ENCODE measurements at regions not wholly inside any gene's neighbourhood (a gene's known extent, or its start where the extent isn't known, plus 50 kb on each side); places are given as distances from the start of the nearest gene placed in this dataset.

DNA sequence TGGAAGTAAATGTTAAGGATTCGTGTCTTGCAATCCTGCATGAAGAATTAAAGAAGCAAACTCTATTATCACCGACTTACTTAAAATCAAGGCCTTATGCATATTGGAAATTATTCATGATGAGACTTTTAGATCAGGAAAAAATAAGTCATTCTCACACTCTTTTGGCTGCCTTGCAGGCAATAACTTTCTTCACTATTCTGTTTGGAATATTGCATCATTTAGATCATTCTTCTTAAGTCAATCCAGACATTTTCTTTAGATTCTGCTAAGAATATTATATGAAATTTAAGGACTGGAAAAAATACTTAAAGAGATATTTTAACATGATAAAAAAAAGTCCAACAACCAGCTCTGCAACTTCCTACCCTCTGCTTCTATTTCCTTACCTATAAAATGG is 245.4 kb downstream of the LRRN1 start:
- Histone ChIP-seq H3K36me3 (ENCODE audit: control insufficient read depth in 2 of 2, insufficient read depth in 2 of 2, low read length in 2 of 2) (no peaks in the 10 kb centered on the region), H3K4me3 (ENCODE audit: low read length in 2 of 2) (no peak overlapping the region), H3K4me1 (ENCODE audit: control insufficient read depth in 2 of 2, insufficient read depth in 2 of 2, low read length in 2 of 2) (no peaks in the 10 kb centered on the region), H3K27ac (ENCODE audit: low read depth in 2 of 2, low read length in 2 of 2) (no peak overlapping the region), H3K9ac (ENCODE audit: low read depth in 1 of 2, low read length in 2 of 2) (no peak overlapping the region), H3K27me3 (ENCODE audit: control insufficient read depth in 2 of 2, insufficient read depth in 2 of 2, low read length in 2 of 2) (no peaks in the 10 kb centered on the region), H3K9me3 (ENCODE audit: control insufficient read depth in 2 of 2, low read length in 2 of 2) (no peaks in the 10 kb centered on the region)

DNA sequence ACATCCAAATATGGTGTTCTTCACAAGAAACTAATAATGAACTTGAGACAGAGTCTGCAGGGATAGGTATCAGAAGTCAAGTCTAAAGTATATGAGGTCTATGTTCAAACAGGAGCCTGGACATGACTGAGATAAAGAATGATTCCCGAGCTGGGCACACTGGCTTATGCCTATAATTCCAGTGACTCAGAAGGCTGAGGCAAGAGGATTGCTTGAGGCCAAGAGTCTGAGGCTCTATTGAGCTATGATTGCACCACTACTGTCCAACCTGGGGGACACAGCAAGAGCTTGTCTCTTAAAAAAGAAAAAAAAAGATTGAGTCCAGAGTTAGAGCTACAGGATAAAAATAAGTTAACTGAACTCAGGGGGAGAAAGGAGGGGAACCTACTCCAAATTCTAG is 246.5 kb downstream of the LRRN1 start:
- Histone ChIP-seq H3K4me1 (ENCODE audit: control insufficient read depth in 2 of 2, insufficient read depth in 2 of 2, low read length in 2 of 2) (no peaks in the 10 kb centered on the region), H3K9me3 (ENCODE audit: control insufficient read depth in 2 of 2, low read length in 2 of 2) (no peaks in the 10 kb centered on the region), H3K36me3 (ENCODE audit: control insufficient read depth in 2 of 2, insufficient read depth in 2 of 2, low read length in 2 of 2) (no peaks in the 10 kb centered on the region), H3K27me3 (ENCODE audit: control insufficient read depth in 2 of 2, insufficient read depth in 2 of 2, low read length in 2 of 2) (no peaks in the 10 kb centered on the region), H3K9ac (ENCODE audit: low read depth in 1 of 2, low read length in 2 of 2) (no peak overlapping the region), H3K27ac (ENCODE audit: low read depth in 2 of 2, low read length in 2 of 2) (no peak overlapping the region), H3K4me3 (ENCODE audit: low read length in 2 of 2) (no peak overlapping the region)

DNA sequence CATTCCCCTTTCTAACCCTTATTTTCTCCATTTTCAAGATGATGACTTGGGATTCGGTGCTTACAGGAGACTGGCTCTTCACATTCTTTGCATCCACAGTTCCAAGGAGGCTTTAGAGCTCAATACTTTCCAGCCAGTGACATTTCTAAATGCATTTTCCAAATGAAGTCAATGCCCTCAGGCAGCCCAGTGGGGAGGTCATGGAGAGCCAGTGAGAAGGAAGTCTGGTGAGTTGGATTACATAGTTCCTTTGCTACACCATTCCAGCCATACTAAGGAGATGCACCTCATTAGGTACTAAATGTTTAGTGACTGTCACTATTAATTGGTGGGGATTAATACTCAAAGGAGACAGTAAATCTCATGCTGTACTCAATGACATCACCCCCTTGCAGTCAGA is 248.1 kb downstream of the LRRN1 start:
- no peaks in the 10 kb centered on the region for H3K9me3 ChIP-seq (ENCODE audit: control insufficient read depth in 2 of 2, low read length in 2 of 2)
- H3K4me1 ChIP-seq (ENCODE audit: control insufficient read depth in 2 of 2, insufficient read depth in 2 of 2, low read length in 2 of 2): no peaks in the 10 kb centered on the region
- no peak overlapping the region for H3K27ac ChIP-seq (ENCODE audit: low read depth in 2 of 2, low read length in 2 of 2)
- H3K4me3 ChIP-seq (ENCODE audit: low read length in 2 of 2): no peak overlapping the region
- no peak overlapping the region for H3K9ac ChIP-seq (ENCODE audit: low read depth in 1 of 2, low read length in 2 of 2)
- H3K36me3 ChIP-seq (ENCODE audit: control insufficient read depth in 2 of 2, insufficient read depth in 2 of 2, low read length in 2 of 2): no peaks in the 10 kb centered on the region
- no peaks in the 10 kb centered on the region for H3K27me3 ChIP-seq (ENCODE audit: control insufficient read depth in 2 of 2, insufficient read depth in 2 of 2, low read length in 2 of 2)

DNA sequence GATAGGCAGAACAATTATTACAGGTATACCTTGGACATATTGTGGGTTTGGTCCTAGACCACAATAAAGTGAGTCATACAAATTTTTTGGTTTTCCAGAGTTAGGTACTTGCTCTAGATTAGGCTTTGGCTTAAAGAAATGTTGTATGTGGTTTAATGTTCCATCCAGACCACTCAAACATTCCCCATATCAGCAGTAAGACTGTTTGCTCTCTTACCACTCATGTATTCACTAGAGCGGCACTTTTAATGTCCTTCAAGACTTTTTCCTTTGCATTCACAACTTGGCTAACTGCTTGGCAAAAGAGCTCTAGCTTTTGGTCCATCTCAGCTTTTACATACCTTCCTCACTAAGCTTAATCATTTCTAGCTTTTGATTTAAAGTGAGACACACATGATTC is 250.5 kb upstream of the SETMAR start:
- no peaks in the 10 kb centered on the region for H3K36me3 ChIP-seq (ENCODE audit: control insufficient read depth in 2 of 2, insufficient read depth in 2 of 2, low read length in 2 of 2)
- no peak overlapping the region for H3K27ac ChIP-seq (ENCODE audit: low read depth in 2 of 2, low read length in 2 of 2)
- no peaks in the 10 kb centered on the region for H3K9me3 ChIP-seq (ENCODE audit: control insufficient read depth in 2 of 2, low read length in 2 of 2)
- no peak overlapping the region for H3K4me3 ChIP-seq (ENCODE audit: low read length in 2 of 2)
- no peaks in the 10 kb centered on the region for H3K4me1 ChIP-seq (ENCODE audit: control insufficient read depth in 2 of 2, insufficient read depth in 2 of 2, low read length in 2 of 2)
- no peaks in the 10 kb centered on the region for H3K27me3 ChIP-seq (ENCODE audit: control insufficient read depth in 2 of 2, insufficient read depth in 2 of 2, low read length in 2 of 2)
- H3K9ac ChIP-seq (ENCODE audit: low read depth in 1 of 2, low read length in 2 of 2): no peak overlapping the region

GRCh38 chr3:4053975-4054374 is 249.2 kb upstream of the SETMAR start:
- H3K9me3 ChIP-seq (ENCODE audit: control insufficient read depth in 2 of 2, low read length in 2 of 2): no peaks in the 10 kb centered on the region

DNA sequence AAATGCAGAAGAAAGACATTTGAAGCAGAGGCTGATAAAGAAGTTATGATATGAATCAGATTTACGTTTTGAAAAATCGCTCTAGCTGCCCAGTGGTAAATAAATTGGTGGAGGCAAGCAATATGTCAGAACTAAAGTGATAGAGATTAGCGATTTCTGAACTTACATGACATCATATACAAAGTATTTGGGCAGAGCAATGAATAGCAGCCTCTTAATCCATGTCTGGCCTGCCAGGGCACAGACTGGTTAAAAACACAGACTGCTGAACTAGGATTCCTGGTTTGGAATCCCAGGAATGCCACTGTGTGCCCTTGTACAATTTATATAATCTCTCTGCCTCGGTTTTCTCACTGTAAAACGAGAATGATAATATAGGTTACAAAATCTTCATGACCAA is 243.1 kb upstream of the SETMAR start:
- no peaks in the 10 kb centered on the region for H3K4me1 ChIP-seq (ENCODE audit: control insufficient read depth in 2 of 2, insufficient read depth in 2 of 2, low read length in 2 of 2)
- no peak overlapping the region for H3K9ac ChIP-seq (ENCODE audit: low read depth in 1 of 2, low read length in 2 of 2)
- no peaks in the 10 kb centered on the region for H3K27me3 ChIP-seq (ENCODE audit: control insufficient read depth in 2 of 2, insufficient read depth in 2 of 2, low read length in 2 of 2)
- H3K9me3 ChIP-seq (ENCODE audit: control insufficient read depth in 2 of 2, low read length in 2 of 2): no peaks in the 10 kb centered on the region
- no peaks in the 10 kb centered on the region for H3K36me3 ChIP-seq (ENCODE audit: control insufficient read depth in 2 of 2, insufficient read depth in 2 of 2, low read length in 2 of 2)
- H3K4me3 ChIP-seq (ENCODE audit: low read length in 2 of 2): no peak overlapping the region
- H3K27ac ChIP-seq (ENCODE audit: low read depth in 2 of 2, low read length in 2 of 2): no peak overlapping the region

More at GRCh38 chr3:4053975-4054374, 249.2 kb upstream of the SETMAR start:
- Histone ChIP-seq H3K4me1 (ENCODE audit: control insufficient read depth in 2 of 2, insufficient read depth in 2 of 2, low read length in 2 of 2) (no peaks in the 10 kb centered on the region), H3K27ac (ENCODE audit: low read depth in 2 of 2, low read length in 2 of 2) (no peak overlapping the region), H3K36me3 (ENCODE audit: control insufficient read depth in 2 of 2, insufficient read depth in 2 of 2, low read length in 2 of 2) (no peaks in the 10 kb centered on the region), H3K27me3 (ENCODE audit: control insufficient read depth in 2 of 2, insufficient read depth in 2 of 2, low read length in 2 of 2) (no peaks in the 10 kb centered on the region), H3K4me3 (ENCODE audit: low read length in 2 of 2) (no peak overlapping the region), H3K9ac (ENCODE audit: low read depth in 1 of 2, low read length in 2 of 2) (no peak overlapping the region)

DNA sequence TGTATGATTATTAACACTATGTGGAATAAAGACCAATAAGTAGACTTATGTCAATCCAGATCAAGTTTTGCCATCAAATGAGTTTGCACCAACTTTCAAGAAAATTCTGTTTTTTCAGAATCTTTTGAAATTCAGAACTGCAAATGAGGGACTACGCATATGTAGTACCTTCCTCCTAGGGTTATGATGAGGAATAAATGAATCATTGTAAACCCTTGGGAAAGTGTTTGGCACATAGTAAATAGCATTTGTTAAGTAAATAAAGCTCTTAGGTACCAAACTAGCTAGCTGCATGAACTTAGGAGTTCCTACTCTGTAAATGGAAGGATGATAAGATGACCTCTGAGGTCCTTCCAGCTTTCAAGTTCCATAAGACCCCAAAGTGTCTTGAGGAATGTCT is 242.6 kb upstream of the SETMAR start:
- no peak overlapping the region for H3K9ac ChIP-seq (ENCODE audit: low read depth in 1 of 2, low read length in 2 of 2)
- no peak overlapping the region for H3K4me3 ChIP-seq (ENCODE audit: low read length in 2 of 2)
- no peaks in the 10 kb centered on the region for H3K36me3 ChIP-seq (ENCODE audit: control insufficient read depth in 2 of 2, insufficient read depth in 2 of 2, low read length in 2 of 2)
- no peaks in the 10 kb centered on the region for H3K9me3 ChIP-seq (ENCODE audit: control insufficient read depth in 2 of 2, low read length in 2 of 2)
- no peaks in the 10 kb centered on the region for H3K27me3 ChIP-seq (ENCODE audit: control insufficient read depth in 2 of 2, insufficient read depth in 2 of 2, low read length in 2 of 2)
- no peak overlapping the region for H3K27ac ChIP-seq (ENCODE audit: low read depth in 2 of 2, low read length in 2 of 2)
- no peaks in the 10 kb centered on the region for H3K4me1 ChIP-seq (ENCODE audit: control insufficient read depth in 2 of 2, insufficient read depth in 2 of 2, low read length in 2 of 2)

GRCh38 chr3:4061195-4061594 is 242.0 kb upstream of the SETMAR start:
- Histone ChIP-seq H3K4me1 (ENCODE audit: control insufficient read depth in 2 of 2, insufficient read depth in 2 of 2, low read length in 2 of 2) (no peaks in the 10 kb centered on the region), H3K27me3 (ENCODE audit: control insufficient read depth in 2 of 2, insufficient read depth in 2 of 2, low read length in 2 of 2) (no peaks in the 10 kb centered on the region), H3K27ac (ENCODE audit: low read depth in 2 of 2, low read length in 2 of 2) (no peak overlapping the region), H3K4me3 (ENCODE audit: low read length in 2 of 2) (no peak overlapping the region), H3K36me3 (ENCODE audit: control insufficient read depth in 2 of 2, insufficient read depth in 2 of 2, low read length in 2 of 2) (no peaks in the 10 kb centered on the region), H3K9me3 (ENCODE audit: control insufficient read depth in 2 of 2, low read length in 2 of 2) (no peaks in the 10 kb centered on the region), H3K9ac (ENCODE audit: low read depth in 1 of 2, low read length in 2 of 2) (no peak overlapping the region)

DNA sequence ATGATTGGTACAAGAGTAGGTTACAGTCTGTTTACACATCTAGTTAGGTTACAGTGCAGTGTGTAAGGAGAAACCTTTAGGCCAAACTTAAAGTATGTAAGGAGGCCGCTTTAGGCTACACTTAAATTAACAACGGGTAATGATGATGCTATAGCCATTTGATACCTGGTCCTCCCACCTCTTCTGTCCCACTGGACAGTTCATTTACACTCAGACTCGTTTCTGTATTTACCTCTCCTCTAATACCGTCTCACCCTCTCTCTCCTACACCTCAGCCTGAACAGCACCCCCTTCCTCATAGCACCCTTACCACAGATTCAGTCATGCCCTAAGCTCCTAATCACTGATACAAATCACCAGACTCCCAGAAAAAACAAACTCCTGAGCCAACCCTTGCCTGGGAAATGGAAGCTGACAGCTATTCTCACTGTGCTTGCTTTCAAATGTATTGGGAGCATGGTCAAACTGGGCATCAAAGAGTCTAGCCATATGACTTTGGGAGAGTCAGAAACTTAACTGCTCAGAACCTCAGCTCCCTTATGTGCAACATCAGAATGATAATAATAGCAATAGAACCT is 241.3 kb upstream of the SETMAR start:
- no peak overlapping the region for H3K4me3 ChIP-seq (ENCODE audit: low read length in 2 of 2)
- H3K27me3 ChIP-seq (ENCODE audit: control insufficient read depth in 2 of 2, insufficient read depth in 2 of 2, low read length in 2 of 2): no peaks in the 10 kb centered on the region

DNA sequence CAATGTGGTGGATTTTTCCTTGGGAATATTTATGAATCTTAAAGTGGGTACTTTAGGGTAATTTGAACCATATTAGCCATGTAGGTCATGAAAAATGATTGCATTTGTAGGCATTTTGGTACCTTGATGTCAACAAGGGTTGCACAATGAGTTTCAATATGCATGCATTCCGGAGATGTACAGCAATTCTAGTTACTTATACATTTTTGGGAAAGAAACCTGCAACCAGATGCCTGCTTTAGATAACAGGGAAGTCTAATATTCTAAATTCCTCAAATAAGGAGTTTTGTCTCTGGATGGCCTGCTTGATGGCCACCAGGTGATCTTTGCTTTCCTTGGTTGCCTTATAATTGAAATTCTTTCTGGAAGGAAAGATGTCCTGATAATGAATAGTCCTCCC is 240.5 kb upstream of the SETMAR start:
- H3K27me3 ChIP-seq (ENCODE audit: control insufficient read depth in 2 of 2, insufficient read depth in 2 of 2, low read length in 2 of 2): no peaks in the 10 kb centered on the region
- no peak overlapping the region for H3K4me3 ChIP-seq (ENCODE audit: low read length in 2 of 2)
- no peaks in the 10 kb centered on the region for H3K9me3 ChIP-seq (ENCODE audit: control insufficient read depth in 2 of 2, low read length in 2 of 2)
- H3K9ac ChIP-seq (ENCODE audit: low read depth in 1 of 2, low read length in 2 of 2): no peak overlapping the region
- no peaks in the 10 kb centered on the region for H3K36me3 ChIP-seq (ENCODE audit: control insufficient read depth in 2 of 2, insufficient read depth in 2 of 2, low read length in 2 of 2)
- H3K27ac ChIP-seq (ENCODE audit: low read depth in 2 of 2, low read length in 2 of 2): no peak overlapping the region
- no peaks in the 10 kb centered on the region for H3K4me1 ChIP-seq (ENCODE audit: control insufficient read depth in 2 of 2, insufficient read depth in 2 of 2, low read length in 2 of 2)

More for the DNA sequence above, 241.3 kb upstream of the SETMAR start:
- Histone ChIP-seq H3K27ac (ENCODE audit: low read depth in 2 of 2, low read length in 2 of 2) (no peak overlapping the region), H3K4me1 (ENCODE audit: control insufficient read depth in 2 of 2, insufficient read depth in 2 of 2, low read length in 2 of 2) (no peaks in the 10 kb centered on the region), H3K9ac (ENCODE audit: low read depth in 1 of 2, low read length in 2 of 2) (no peak overlapping the region), H3K36me3 (ENCODE audit: control insufficient read depth in 2 of 2, insufficient read depth in 2 of 2, low read length in 2 of 2) (no peaks in the 10 kb centered on the region), H3K9me3 (ENCODE audit: control insufficient read depth in 2 of 2, low read length in 2 of 2) (no peaks in the 10 kb centered on the region)
